ENCODE measurements at regions not wholly inside any gene's neighbourhood (a gene's known extent, or its start where the extent isn't known, plus 50 kb on each side); places are given as distances from the start of the nearest gene placed in this dataset.

DNA sequence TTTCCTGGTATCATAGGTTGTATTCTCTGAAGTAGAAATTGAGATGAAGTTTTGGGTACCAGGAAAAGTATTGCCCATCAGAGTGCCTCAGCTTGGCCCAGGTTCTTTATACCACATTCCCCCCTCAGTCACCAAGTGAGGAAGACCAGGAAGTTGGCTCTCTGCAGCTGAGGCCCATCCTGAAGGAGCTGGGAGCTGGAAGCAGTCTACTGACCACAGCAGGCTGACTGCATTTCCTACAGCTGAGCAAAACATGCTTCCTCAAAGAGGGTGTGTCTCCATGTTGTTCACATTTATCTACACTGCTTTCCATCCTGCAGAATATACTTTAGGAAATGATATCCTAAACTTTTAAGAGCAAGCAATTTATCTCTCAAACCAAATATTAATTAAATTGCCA is 654.6 kb downstream of the ELAVL2 start:
- H3K27me3 ChIP-seq = no peaks in the 10 kb centered on the region
- H3K36me3 ChIP-seq = no peaks in the 10 kb centered on the region
- no peak overlapping the region for H3K27ac ChIP-seq
- no peak overlapping the region for H3K4me3 ChIP-seq
- TF ChIP-seq CTCF (IDR thresholded peaks at IDR 0.05) = no peak
- no peaks in the 10 kb centered on the region for H3K4me1 ChIP-seq
- H3K9me3 ChIP-seq = peaks cover 0 to 14% (median 0%) of the 10 kb centered on the region in 11 donors
- DNase-seq (no peak), ATAC-seq (no peak)
- intact Hi-C loops (cut with DNase I) = no loop called here

DNA sequence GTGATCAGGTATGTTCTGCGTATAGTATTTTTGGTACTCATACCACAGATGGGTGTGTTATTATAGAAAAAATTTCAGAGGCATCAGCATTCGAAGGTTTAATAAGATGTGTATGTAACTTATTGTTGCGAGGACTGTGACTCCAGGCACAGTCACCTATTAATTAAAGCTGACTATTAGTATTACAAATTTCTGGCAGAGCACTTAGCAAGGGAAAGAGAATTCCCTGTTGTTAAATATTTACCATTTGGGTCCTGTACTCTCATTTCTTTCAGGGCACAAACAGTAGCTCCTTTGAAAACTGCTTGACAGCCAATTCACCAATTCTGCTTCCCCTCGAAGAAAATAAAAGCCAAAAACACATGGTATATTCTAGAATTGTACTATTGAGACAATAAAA is 653.8 kb downstream of the ELAVL2 start:
- H3K9me3 ChIP-seq = peaks cover 0 to 14% (median 0%) of the 10 kb centered on the region in 11 donors
- intact Hi-C loops (cut with DNase I) = no loop called here
- no peak overlapping the region for H3K27ac ChIP-seq
- no peaks in the 10 kb centered on the region for H3K36me3 ChIP-seq
- 80 to 84% methylated on average over 4 of the region's 4 CpGs for WGBS, 2 donors
- no peak overlapping the region for H3K4me3 ChIP-seq
- no peak for ATAC-seq
- no peaks in the 10 kb centered on the region for H3K27me3 ChIP-seq
- no peak for DNase-seq
- H3K4me1 ChIP-seq = no peaks in the 10 kb centered on the region
- no peak for TF ChIP-seq CTCF (IDR thresholded peaks at IDR 0.05)

GRCh38 chr9:23172979-23173637 is 652.9 kb downstream of the ELAVL2 start:
- Histone ChIP-seq H3K9me3 (peaks cover 0 to 14% (median 0%) of the 10 kb centered on the region in 11 donors), H3K27me3 (no peaks in the 10 kb centered on the region), H3K27ac (no peak overlapping the region), H3K4me3 (no peak overlapping the region), H3K4me1 (no peaks in the 10 kb centered on the region), H3K36me3 (no peaks in the 10 kb centered on the region)
- ATAC-seq (no peak), DNase-seq (no peak)
- no peak for TF ChIP-seq CTCF (IDR thresholded peaks at IDR 0.05)
- intact Hi-C loops (cut with DNase I) = no loop called here
- 78 to 83% methylated on average over 6 of the region's 6 CpGs for WGBS, 2 donors

DNA sequence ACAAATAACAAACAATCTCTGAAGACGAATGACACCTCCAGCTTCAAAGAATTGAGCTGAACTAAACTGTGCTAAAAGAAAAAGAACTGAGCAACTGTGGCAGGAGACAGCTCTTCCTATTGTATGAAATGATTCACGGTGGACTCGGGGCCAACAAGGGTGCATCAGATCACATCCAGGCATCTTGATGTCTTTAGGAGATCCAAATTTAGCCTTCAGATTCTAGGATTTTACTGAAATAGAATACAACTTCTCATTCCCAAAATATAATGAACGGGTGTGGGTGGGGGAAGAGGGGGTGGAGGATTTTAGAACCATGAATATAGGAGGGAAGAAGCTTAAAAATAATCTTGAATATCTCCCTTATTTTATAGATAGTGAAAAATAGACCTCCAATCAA is 631.8 kb downstream of the ELAVL2 start:
- H3K4me3 ChIP-seq = no peak overlapping the region
- H3K4me1 ChIP-seq = no peaks in the 10 kb centered on the region
- H3K27ac ChIP-seq = no peak overlapping the region
- no peaks in the 10 kb centered on the region for H3K27me3 ChIP-seq
- 74 to 82% methylated on average over 4 of the region's 4 CpGs for WGBS, 2 donors
- ATAC-seq (no peak), DNase-seq (no peak)
- no peak for TF ChIP-seq CTCF (IDR thresholded peaks at IDR 0.05)
- intact Hi-C loops (cut with DNase I) = no loop called here
- no peaks in the 10 kb centered on the region for H3K36me3 ChIP-seq
- H3K9me3 ChIP-seq = no peaks in the 10 kb centered on the region

Measured in heart right ventricle (tissue), 16 donors.